SK-N-SH (cell line): ENCODE measurements at regions not wholly inside any gene's neighbourhood (a gene's known extent, or its start where the extent isn't known, plus 50 kb on each side); places are given as distances from the start of the nearest gene placed in this dataset.

Experiments
- EP300 ChIP-seq, 2 experiments: IDR thresholded peaks; 2 replicates each; pipeline versions ENCODE4 v1.4.0 to v1.6.1; 2012; ENCODE audit warnings: borderline replicate concordance in 1 of 2, low read depth in 1 of 2, low read length in 1 of 2
- FOXM1 ChIP-seq: IDR thresholded peaks from 2 replicates; pipeline ENCODE4 v1.4.0; 2012; ENCODE audit warnings: low read depth, mild to moderate bottlenecking
- MEF2A ChIP-seq: IDR thresholded peaks from 2 replicates; pipeline ENCODE4 v1.4.0; 2012; ENCODE audit warnings: low read depth, borderline replicate concordance
- MXI1 ChIP-seq: IDR thresholded peaks from 2 replicates; pipeline ENCODE4 v1.6.1; 2012; ENCODE audit warnings: mild to moderate bottlenecking, low read depth, low read length, improper control_type of control experiment
- POLR2AphosphoS5 ChIP-seq: IDR thresholded peaks from 2 replicates; pipeline ENCODE4 v1.6.1; 2012; ENCODE audit warnings: low read depth, low read length
- RAD21 ChIP-seq: IDR thresholded peaks from 2 replicates; pipeline ENCODE4 v1.6.1; 2012; ENCODE audit warnings: mild to moderate bottlenecking, low read length
- RFX5 ChIP-seq: IDR thresholded peaks from 2 replicates; pipeline ENCODE4 v1.6.1; 2012; ENCODE audit warnings: mild to moderate bottlenecking, improper control_type of control experiment, low read length
- SIN3A ChIP-seq: IDR thresholded peaks from 2 replicates; pipeline ENCODE4 v1.6.1; 2012; ENCODE audit warnings: low read depth, mild to moderate bottlenecking, low read length, moderate library complexity, borderline replicate concordance
- YY1 ChIP-seq: IDR thresholded peaks from 2 replicates; pipeline ENCODE4 v1.4.0; 2012; ENCODE audit warnings: low read depth, mild to moderate bottlenecking
- TF ChIP-seq, protein P1 (sequence below): IDR thresholded peaks from 2 replicates; pipeline ENCODE4 v1.6.1; 2012; ENCODE audit warnings: mild to moderate bottlenecking, low read depth, low read length, moderate library complexity
- TF ChIP-seq, protein P2 (sequence below): fragments of 200-600 bp; sonication (generic); IDR thresholded peaks from 2 replicates; pipeline ENCODE4 v1.6.1; 2017; ENCODE audit warnings: antibody characterized with exemption, mild to moderate bottlenecking, moderate library complexity
- TF ChIP-seq, protein P3 (sequence below): IDR thresholded peaks from 2 replicates; pipeline ENCODE4 v1.4.0; 2012; ENCODE audit warnings: low read depth, borderline replicate concordance
- TF ChIP-seq, protein P4 (sequence below): fragments of 150-350 bp; IDR thresholded peaks from 2 replicates; pipeline ENCODE4 v1.6.1; 2017; ENCODE audit warnings: antibody characterized with exemption, low read length, low read depth, borderline replicate concordance

DNA sequence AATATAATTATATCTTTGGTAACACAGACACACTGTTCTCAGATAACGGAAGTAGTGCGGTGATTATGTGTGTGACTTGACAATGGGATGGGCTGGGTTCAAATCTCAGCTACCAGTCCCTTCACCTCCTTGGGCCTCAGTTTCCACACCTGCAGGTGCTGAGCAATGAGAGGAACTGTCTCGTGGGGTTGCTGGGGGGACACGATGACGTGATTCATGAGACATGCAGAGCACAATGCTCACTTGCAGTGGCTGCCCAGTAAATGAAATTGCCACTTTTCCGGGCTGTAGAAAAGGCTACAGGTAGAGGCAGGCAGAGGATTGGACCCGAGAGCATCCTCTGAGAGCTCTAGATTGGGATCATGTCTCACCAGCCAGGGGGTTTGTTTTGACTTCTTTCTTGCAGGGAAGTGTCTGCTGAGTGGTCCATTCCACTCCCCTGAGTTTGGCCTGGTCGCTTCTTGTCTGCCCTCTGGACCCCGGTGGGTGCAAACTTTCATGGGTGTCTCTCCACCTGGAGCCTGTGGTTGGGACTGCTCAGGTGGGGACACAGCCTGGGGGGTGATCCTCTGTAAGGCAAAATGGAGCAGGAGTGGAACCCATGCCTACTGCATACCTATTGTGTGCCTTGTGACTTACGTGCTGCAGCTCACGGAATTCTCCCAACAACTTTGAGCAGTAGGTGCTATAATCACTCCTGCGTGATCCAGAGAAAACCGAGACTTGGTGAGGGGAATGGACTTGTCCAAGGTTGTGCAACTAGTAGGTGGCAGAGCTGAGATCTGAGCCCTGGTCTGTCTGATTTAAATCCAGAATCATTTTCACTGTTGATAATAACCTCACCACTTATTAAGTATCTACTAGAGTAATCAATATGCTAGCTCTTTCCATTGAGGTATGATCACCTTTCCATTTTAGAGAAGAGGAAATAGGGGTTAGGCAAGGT is 147.2 kb downstream of the CEBPB start:
- TF ChIP-seq, protein P1, sequence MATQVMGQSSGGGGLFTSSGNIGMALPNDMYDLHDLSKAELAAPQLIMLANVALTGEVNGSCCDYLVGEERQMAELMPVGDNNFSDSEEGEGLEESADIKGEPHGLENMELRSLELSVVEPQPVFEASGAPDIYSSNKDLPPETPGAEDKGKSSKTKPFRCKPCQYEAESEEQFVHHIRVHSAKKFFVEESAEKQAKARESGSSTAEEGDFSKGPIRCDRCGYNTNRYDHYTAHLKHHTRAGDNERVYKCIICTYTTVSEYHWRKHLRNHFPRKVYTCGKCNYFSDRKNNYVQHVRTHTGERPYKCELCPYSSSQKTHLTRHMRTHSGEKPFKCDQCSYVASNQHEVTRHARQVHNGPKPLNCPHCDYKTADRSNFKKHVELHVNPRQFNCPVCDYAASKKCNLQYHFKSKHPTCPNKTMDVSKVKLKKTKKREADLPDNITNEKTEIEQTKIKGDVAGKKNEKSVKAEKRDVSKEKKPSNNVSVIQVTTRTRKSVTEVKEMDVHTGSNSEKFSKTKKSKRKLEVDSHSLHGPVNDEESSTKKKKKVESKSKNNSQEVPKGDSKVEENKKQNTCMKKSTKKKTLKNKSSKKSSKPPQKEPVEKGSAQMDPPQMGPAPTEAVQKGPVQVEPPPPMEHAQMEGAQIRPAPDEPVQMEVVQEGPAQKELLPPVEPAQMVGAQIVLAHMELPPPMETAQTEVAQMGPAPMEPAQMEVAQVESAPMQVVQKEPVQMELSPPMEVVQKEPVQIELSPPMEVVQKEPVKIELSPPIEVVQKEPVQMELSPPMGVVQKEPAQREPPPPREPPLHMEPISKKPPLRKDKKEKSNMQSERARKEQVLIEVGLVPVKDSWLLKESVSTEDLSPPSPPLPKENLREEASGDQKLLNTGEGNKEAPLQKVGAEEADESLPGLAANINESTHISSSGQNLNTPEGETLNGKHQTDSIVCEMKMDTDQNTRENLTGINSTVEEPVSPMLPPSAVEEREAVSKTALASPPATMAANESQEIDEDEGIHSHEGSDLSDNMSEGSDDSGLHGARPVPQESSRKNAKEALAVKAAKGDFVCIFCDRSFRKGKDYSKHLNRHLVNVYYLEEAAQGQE: no peak
- TF ChIP-seq, protein P2, sequence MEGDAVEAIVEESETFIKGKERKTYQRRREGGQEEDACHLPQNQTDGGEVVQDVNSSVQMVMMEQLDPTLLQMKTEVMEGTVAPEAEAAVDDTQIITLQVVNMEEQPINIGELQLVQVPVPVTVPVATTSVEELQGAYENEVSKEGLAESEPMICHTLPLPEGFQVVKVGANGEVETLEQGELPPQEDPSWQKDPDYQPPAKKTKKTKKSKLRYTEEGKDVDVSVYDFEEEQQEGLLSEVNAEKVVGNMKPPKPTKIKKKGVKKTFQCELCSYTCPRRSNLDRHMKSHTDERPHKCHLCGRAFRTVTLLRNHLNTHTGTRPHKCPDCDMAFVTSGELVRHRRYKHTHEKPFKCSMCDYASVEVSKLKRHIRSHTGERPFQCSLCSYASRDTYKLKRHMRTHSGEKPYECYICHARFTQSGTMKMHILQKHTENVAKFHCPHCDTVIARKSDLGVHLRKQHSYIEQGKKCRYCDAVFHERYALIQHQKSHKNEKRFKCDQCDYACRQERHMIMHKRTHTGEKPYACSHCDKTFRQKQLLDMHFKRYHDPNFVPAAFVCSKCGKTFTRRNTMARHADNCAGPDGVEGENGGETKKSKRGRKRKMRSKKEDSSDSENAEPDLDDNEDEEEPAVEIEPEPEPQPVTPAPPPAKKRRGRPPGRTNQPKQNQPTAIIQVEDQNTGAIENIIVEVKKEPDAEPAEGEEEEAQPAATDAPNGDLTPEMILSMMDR: no peak
- TF ChIP-seq RAD21 (no peak), SIN3A (no peak), EP300 (IDR thresholded peaks at IDR 0.05; ENCODE audit: borderline replicate concordance in 1 of 2, low read depth in 1 of 2, low read length in 1 of 2) (no peak), MEF2A (no peak), FOXM1 (no peak), YY1 (no peak), RFX5 (no peak), POLR2AphosphoS5 (no peak), MXI1 (no peak)
- TF ChIP-seq, protein P3, sequence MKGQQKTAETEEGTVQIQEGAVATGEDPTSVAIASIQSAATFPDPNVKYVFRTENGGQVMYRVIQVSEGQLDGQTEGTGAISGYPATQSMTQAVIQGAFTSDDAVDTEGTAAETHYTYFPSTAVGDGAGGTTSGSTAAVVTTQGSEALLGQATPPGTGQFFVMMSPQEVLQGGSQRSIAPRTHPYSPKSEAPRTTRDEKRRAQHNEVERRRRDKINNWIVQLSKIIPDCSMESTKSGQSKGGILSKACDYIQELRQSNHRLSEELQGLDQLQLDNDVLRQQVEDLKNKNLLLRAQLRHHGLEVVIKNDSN: no peak
- TF ChIP-seq, protein P4, sequence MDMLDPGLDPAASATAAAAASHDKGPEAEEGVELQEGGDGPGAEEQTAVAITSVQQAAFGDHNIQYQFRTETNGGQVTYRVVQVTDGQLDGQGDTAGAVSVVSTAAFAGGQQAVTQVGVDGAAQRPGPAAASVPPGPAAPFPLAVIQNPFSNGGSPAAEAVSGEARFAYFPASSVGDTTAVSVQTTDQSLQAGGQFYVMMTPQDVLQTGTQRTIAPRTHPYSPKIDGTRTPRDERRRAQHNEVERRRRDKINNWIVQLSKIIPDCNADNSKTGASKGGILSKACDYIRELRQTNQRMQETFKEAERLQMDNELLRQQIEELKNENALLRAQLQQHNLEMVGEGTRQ: no peak
